IMR-90 (cell line): ENCODE measurements at regions not wholly inside any gene's neighbourhood (a gene's known extent, or its start where the extent isn't known, plus 50 kb on each side); places are given as distances from the start of the nearest gene placed in this dataset.

Experiments
- ATAC-seq: fragments of 200-7000 bp; cut with Tn5 transposase; 2 replicates; pipeline ENCODE4 v1.9.1; 2020; ENCODE audit warnings: low read depth, mild to moderate bottlenecking, moderate library complexity
- BruUV-seq: library from RNA; stranded (reverse); fragments of 400-500 nt; replicated peaks from 2 replicates; lab custom pipeline; 2021; lab: Mats Ljungman, UMichigan
- CTCF ChIA-PET: fragments of 300-600 bp; formaldehyde crosslinking; extraction: SDS; loops from one replicate; lab custom pipeline; 2021; ENCODE audit warnings: antibody characterized with exemption; lab: Yijun Ruan, JAX
- POLR2A ChIA-PET: fragments of 300-600 bp; sonication (Branson Sonifier 250); formaldehyde crosslinking; loops from one replicate; lab custom pipeline; 2022; ENCODE audit warnings: antibody characterized with exemption; ENCODE audit not compliant: unreplicated experiment; lab: Charles Lee
- DNase-seq: peaks from one replicate; pipeline ENCODE4 v3.0.0; 2013
- H2AFZ ChIP-seq: replicated peaks from 2 replicates; pipeline ENCODE3; 2013; ENCODE audit warnings: low read length, mild to moderate bottlenecking; ENCODE audit not compliant: poor library complexity
- H2AK5ac ChIP-seq: 2 replicates; pipeline ENCODE4 v1.6.1; 2013; ENCODE audit warnings: low read depth, low read length, inconsistent platforms
- H2AK9ac ChIP-seq: replicated peaks from 2 replicates; pipeline ENCODE3; 2013; ENCODE audit warnings: mild to moderate bottlenecking, low read depth, low read length, moderate library complexity; ENCODE audit not compliant: poor library complexity
- H2BK120ac ChIP-seq: 2 replicates; pipeline ENCODE4 v1.6.1; 2013; ENCODE audit warnings: low read depth, low read length, inconsistent platforms
- H2BK15ac ChIP-seq: 3 replicates; pipeline ENCODE4 v1.6.1; 2013; ENCODE audit warnings: low read depth, low read length, inconsistent platforms
- H2BK20ac ChIP-seq: 2 replicates; pipeline ENCODE4 v1.6.1; 2013; ENCODE audit warnings: low read depth, mild to moderate bottlenecking, inconsistent platforms, low read length, moderate library complexity
- H2BK5ac ChIP-seq: 2 replicates; pipeline ENCODE4 v1.6.1; 2013; ENCODE audit warnings: mild to moderate bottlenecking, low read depth, low read length, inconsistent platforms; ENCODE audit not compliant: poor library complexity, severe bottlenecking
- H3K14ac ChIP-seq: replicated peaks from 2 replicates; pipeline ENCODE4 v1.6.1; 2013; ENCODE audit warnings: low read depth, low read length, inconsistent platforms
- H3K18ac ChIP-seq: 2 replicates; pipeline ENCODE4 v1.6.1; 2013; ENCODE audit warnings: low read depth, low read length, control low read depth
- H3K23ac ChIP-seq: 2 replicates; pipeline ENCODE4 v1.6.1; 2013; ENCODE audit warnings: low read depth, low read length, inconsistent platforms
- H3K27ac ChIP-seq: 2 replicates; pipeline ENCODE4 v1.5.1; 2013; ENCODE audit warnings: mild to moderate bottlenecking, control low read depth, low read length; ENCODE audit not compliant: insufficient read depth
- H3K27me3 ChIP-seq: 2 replicates; pipeline ENCODE4 v1.6.1; 2013; ENCODE audit warnings: low read length; ENCODE audit not compliant: control insufficient read depth, insufficient read depth
- H3K36me3 ChIP-seq: 2 replicates; pipeline ENCODE4 v1.6.1; 2013; ENCODE audit warnings: low read length, mixed read lengths; ENCODE audit not compliant: control insufficient read depth, insufficient read depth
- H3K4ac ChIP-seq: 2 replicates; pipeline ENCODE4 v1.6.1; 2013; ENCODE audit warnings: low read depth, low read length, inconsistent platforms
- H3K4me1 ChIP-seq: 2 replicates; pipeline ENCODE4 v1.6.1; 2013; ENCODE audit warnings: low read length, mixed read lengths; ENCODE audit not compliant: control insufficient read depth, insufficient read depth
- H3K4me2 ChIP-seq: 2 replicates; pipeline ENCODE4 v1.6.1; 2013; ENCODE audit warnings: low read depth, mild to moderate bottlenecking, control low read depth, low read length, moderate library complexity
- H3K4me3 ChIP-seq: 2 replicates; pipeline ENCODE4 v1.5.1; 2013; ENCODE audit warnings: low read depth, mild to moderate bottlenecking, control low read depth, low read length, moderate library complexity; ENCODE audit not compliant: insufficient read depth
- H3K56ac ChIP-seq: 2 replicates; pipeline ENCODE4 v1.6.1; 2013; ENCODE audit warnings: low read length, inconsistent platforms; ENCODE audit not compliant: insufficient read depth; ENCODE audit errors: extremely low read depth
- H3K79me1 ChIP-seq, 2 experiments: 2 replicates each; pipeline ENCODE4 v1.6.1; 2013; ENCODE audit warnings: low read length in 2 of 2, inconsistent platforms in 1 of 2, low read depth in 1 of 2
- H3K9ac ChIP-seq: 2 replicates; pipeline ENCODE4 v1.6.1; 2013; ENCODE audit warnings: low read depth, low read length, control low read depth
- H3K9me1 ChIP-seq: 2 replicates; pipeline ENCODE4 v1.6.1; 2013; ENCODE audit warnings: low read length, inconsistent platforms; ENCODE audit not compliant: insufficient read depth
- H3K9me3 ChIP-seq: 2 replicates; pipeline ENCODE4 v1.6.1; 2013; ENCODE audit warnings: low read length; ENCODE audit not compliant: control insufficient read depth, insufficient read depth
- H4K20me1 ChIP-seq: 2 replicates; pipeline ENCODE4 v1.6.1; 2013; ENCODE audit warnings: low read length, inconsistent platforms; ENCODE audit not compliant: insufficient read depth
- H4K5ac ChIP-seq: 2 replicates; pipeline ENCODE4 v1.6.1; 2013; ENCODE audit warnings: mild to moderate bottlenecking, low read depth, low read length, control low read depth
- H4K8ac ChIP-seq, 2 experiments: 2 replicates each; pipeline ENCODE4 v1.6.1; 2013; ENCODE audit warnings: low read depth in 2 of 2, low read length in 2 of 2, control low read depth in 1 of 2, inconsistent platforms in 1 of 2
- H4K91ac ChIP-seq: 2 replicates; pipeline ENCODE4 v1.6.1; 2013; ENCODE audit warnings: low read depth, low read length, inconsistent platforms; ENCODE audit not compliant: insufficient read depth
- CHD1 ChIP-seq: IDR thresholded peaks from 2 replicates; pipeline ENCODE4 v1.6.1; 2012; ENCODE audit warnings: low read depth, low read length, improper control_type of control experiment
- MAFK ChIP-seq: IDR thresholded peaks from 2 replicates; pipeline ENCODE4 v1.6.1; 2012; ENCODE audit warnings: low read depth, low read length, improper control_type of control experiment
- SMC3 ChIP-seq: fragments of 150-350 bp; IDR thresholded peaks from 2 replicates; pipeline ENCODE4 v1.6.1; 2016; ENCODE audit warnings: low read depth, mild to moderate bottlenecking, antibody characterized with exemption, low read length, moderate library complexity
- WGBS, 2 experiments: methylation state at CpG; one replicate each; pipeline versions ENCODE4 v1.1.5 to v1.1.7; 2013; ENCODE audit warnings: missing lambda C conversion rate in 2 of 2; ENCODE audit not compliant: insufficient read length in 1 of 2; ENCODE audit errors: extremely low coverage in 2 of 2; 5-methylcytosine and 5-hydroxymethylcytosine counted together
- dilution Hi-C: fragments of 300-500 bp; cut with HindIII; formaldehyde crosslinking; loops from one replicate; pipeline ENCODE4 v1.14.3; 2018; ENCODE audit warnings: low sequenced_read_pairs; ENCODE audit not compliant: unreplicated experiment
- in situ Hi-C: fragments of 300-500 bp; cut with MboI; formaldehyde crosslinking; loops from 3 replicates; pipeline ENCODE4 v1.14.3; 2019; ENCODE audit warnings: low sequenced_read_pairs, inconsistent platforms, mixed read lengths
- intact Hi-C: fragments of 100-400 bp; cut with micrococcal nuclease; formaldehyde crosslinking; loops from 2 replicates; pipeline ENCODE4 v1.10.0; 2022

DNA sequence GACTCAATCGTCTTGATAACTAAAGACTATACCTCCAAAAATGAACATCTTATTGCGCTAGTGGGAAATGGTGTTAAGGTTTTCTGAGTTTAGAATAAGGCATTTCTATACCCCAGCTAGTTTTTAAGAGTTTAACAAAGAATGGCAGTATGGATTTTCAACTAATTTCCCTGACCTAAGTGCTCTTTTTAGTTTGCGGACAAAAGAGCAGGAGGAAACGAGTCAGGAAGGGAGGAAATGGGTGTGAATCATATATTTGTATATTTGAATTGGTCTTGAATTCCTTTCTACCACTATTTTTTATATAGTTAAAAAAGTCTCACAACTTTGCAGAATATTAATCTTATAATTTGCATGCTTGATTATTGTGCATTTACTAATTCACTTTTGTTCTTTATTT, 516.3 kb upstream of the ZNF608 start:
- Histone ChIP-seq H2AK9ac (no peak overlapping the region), H3K36me3 (no peaks in the 10 kb centered on the region), H3K4me1 (peaks cover 2% of the 10 kb centered on the region; the same call in 1 of the 2 replicates), H2BK20ac (no peak overlapping the region), H4K20me1 (no peaks in the 10 kb centered on the region), H3K18ac (no peak overlapping the region), H2AFZ (no peak overlapping the region), H3K4me3 (no peak overlapping the region), H3K4ac (no peak overlapping the region), H3K4me2 (no peak overlapping the region), H4K8ac (no peak overlapping the region), H3K9me3 (no peaks in the 10 kb centered on the region), H3K9ac (no peak overlapping the region), H3K14ac (no peak overlapping the region), H2BK5ac (no peak overlapping the region), H3K9me1 (no peaks in the 10 kb centered on the region), H3K56ac (no peak overlapping the region), H2BK15ac (no peak overlapping the region), H2AK5ac (no peak overlapping the region), H3K79me1 (no peaks in the 10 kb centered on the region), H4K5ac (no peak overlapping the region), H2BK120ac (no peak overlapping the region), H3K23ac (no peak overlapping the region), H3K27ac (no peak overlapping the region), H4K91ac (no peak overlapping the region), H3K27me3 (no peaks in the 10 kb centered on the region)
- TF ChIP-seq SMC3 (no peak), CHD1 (no peak), MAFK (no peak)
- DNase-seq (peak; percentile 47), ATAC-seq (no peak)
- dilution Hi-C loops (no loop called here), in situ Hi-C loops (no loop called here), intact Hi-C loops (no loop called here)
- no CpG with 5 or more reads among the region's 4 CpGs for WGBS, 2 experiments
- BruUV-seq = no TSS peak
- POLR2A ChIA-PET = no interaction called here
- CTCF ChIA-PET = no interaction called here
